ENCODE measurements at regions not wholly inside any gene's neighbourhood (a gene's known extent, or its start where the extent isn't known, plus 50 kb on each side); places are given as distances from the start of the nearest gene placed in this dataset.
"Not testable (repeated sequence)": the region's sequence is repeated elsewhere in the genome, so short reads cannot be mapped to it uniquely, and the experiment has no call there.

- no peak for DNase-seq (ENCODE audit: low read depth in 2 of 3, low spot score in 2 of 3)
These were observed 365.7 kb downstream of the KCNRG start for GRCh38 chr13:50380905-50381304.

- no peak for DNase-seq (ENCODE audit: low read depth in 2 of 3, low spot score in 2 of 3)
These were observed 367.3 kb downstream of the KCNRG start for GRCh38 chr13:50382511-50382910.

GRCh38 chr13:50382951-50383350 is 367.7 kb downstream of the KCNRG start:
- DNase-seq (ENCODE audit: low read depth in 2 of 3, low spot score in 2 of 3), result no peak

- DNase-seq (ENCODE audit: low read depth in 2 of 3, low spot score in 2 of 3), result no peak
These were observed 369.5 kb downstream of the KCNRG start for GRCh38 chr13:50384724-50385123.

- no peak for DNase-seq (ENCODE audit: low read depth in 2 of 3, low spot score in 2 of 3)
These were observed 371.4 kb downstream of the KCNRG start for GRCh38 chr13:50386541-50387050.

GRCh38 chr13:50387051-50387581 is 371.9 kb downstream of the KCNRG start:
- no peak for DNase-seq (ENCODE audit: low read depth in 2 of 3, low spot score in 2 of 3)

- DNase-seq (ENCODE audit: low read depth in 2 of 3, low spot score in 2 of 3), result no peak
These were observed 373.2 kb downstream of the KCNRG start for GRCh38 chr13:50388481-50388880.

GRCh38 chr13:50389726-50390125 is 374.5 kb downstream of the KCNRG start:
- no peak for DNase-seq (ENCODE audit: low read depth in 2 of 3, low spot score in 2 of 3)

GRCh38 chr13:50390503-50391248 is 375.4 kb downstream of the KCNRG start:
- no peak for DNase-seq (ENCODE audit: low read depth in 2 of 3, low spot score in 2 of 3)

GRCh38 chr13:50392977-50393376 is 377.7 kb downstream of the KCNRG start:
- DNase-seq (ENCODE audit: low read depth in 2 of 3, low spot score in 2 of 3), result no peak

- DNase-seq (ENCODE audit: low read depth in 2 of 3, low spot score in 2 of 3), result no peak
These were observed 378.4 kb downstream of the KCNRG start for GRCh38 chr13:50393628-50394027.

- DNase-seq (ENCODE audit: low read depth in 2 of 3, low spot score in 2 of 3), result no peak
These were observed 380.8 kb downstream of the KCNRG start for GRCh38 chr13:50396001-50396400.

GRCh38 chr13:50396618-50397017 is 381.4 kb downstream of the KCNRG start:
- DNase-seq (ENCODE audit: low read depth in 2 of 3, low spot score in 2 of 3), result not testable (repeated sequence)

- no peak for DNase-seq (ENCODE audit: low read depth in 2 of 3, low spot score in 2 of 3)
These were observed 384.9 kb downstream of the KCNRG start for GRCh38 chr13:50400035-50400726.

GRCh38 chr13:50401049-50401505 is 385.8 kb downstream of the KCNRG start:
- no peak for DNase-seq (ENCODE audit: low read depth in 2 of 3, low spot score in 2 of 3)

- DNase-seq (ENCODE audit: low read depth in 2 of 3, low spot score in 2 of 3), result no peak
These were observed 386.6 kb downstream of the KCNRG start for GRCh38 chr13:50401721-50402465.

- DNase-seq (ENCODE audit: low read depth in 2 of 3, low spot score in 2 of 3), result no peak
These were observed 388.1 kb downstream of the KCNRG start for GRCh38 chr13:50403311-50403710.

- no peak for DNase-seq (ENCODE audit: low read depth in 2 of 3, low spot score in 2 of 3)
These were observed 388.9 kb downstream of the KCNRG start for GRCh38 chr13:50404116-50404515.

- no peak for DNase-seq (ENCODE audit: low read depth in 2 of 3, low spot score in 2 of 3)
These were observed 389.5 kb downstream of the KCNRG start for GRCh38 chr13:50404769-50405168.

- no peak for DNase-seq (ENCODE audit: low read depth in 2 of 3, low spot score in 2 of 3)
These were observed 391.6 kb downstream of the KCNRG start for GRCh38 chr13:50406831-50407230.

- no peak for DNase-seq (ENCODE audit: low read depth in 2 of 3, low spot score in 2 of 3)
These were observed 392.8 kb downstream of the KCNRG start for GRCh38 chr13:50408068-50408467.

All from activated CD8-positive, alpha-beta memory T cell treated with anti-CD3 and anti-CD28 coated beads for 48 hours (primary cell).